Activated CD4-positive, alpha-beta T cell treated with anti-CD3 and anti-CD28 coated beads, Interleukin-2, amount 50 U/mL, for 16 hours (primary cell): ENCODE measurements at regions not wholly inside any gene's neighbourhood (a gene's known extent, or its start where the extent isn't known, plus 50 kb on each side); places are given as distances from the start of the nearest gene placed in this dataset.

Experiments
- DNase-seq: peaks from one replicate; pipeline ENCODE4 v3.0.0-alpha.2; 2020

DNA sequence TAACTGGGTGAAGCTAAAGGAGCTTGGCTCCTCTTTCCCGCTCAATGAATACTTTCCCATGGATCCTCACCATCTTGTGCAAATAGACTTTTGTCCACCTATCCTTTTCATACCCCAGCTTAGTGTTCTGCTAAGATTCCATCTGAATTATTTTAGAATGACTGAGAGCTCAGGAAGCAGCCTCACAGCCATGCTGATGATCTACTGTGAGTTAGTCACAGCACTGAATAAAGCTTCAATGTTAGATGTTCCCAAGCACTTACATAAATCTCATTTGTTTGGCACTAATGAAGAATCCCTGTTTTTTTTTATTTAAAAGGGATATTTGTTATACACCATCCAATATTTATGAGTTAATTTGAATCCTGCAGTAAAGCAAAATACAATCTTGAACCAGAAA is 317.6 kb upstream of the TRPC7 start:
- no peak for DNase-seq

DNA sequence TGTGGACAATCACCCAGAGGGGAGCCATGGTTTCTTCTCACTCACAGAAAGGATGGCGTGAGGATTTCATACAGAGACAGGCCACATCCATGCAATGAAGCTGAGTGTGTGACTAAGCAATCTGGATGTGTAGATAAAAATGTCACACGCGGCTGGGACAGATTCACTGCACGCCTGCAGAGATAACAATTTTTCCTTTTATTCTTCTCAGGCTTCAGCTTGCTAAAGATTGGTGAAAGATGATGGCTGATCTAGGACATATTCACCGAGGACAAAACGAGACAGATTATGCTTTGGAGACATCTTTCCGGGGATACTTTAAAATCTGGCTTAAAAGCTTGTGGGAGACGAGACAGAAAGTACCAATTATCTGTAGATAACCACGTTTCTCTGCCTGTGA is 313.9 kb upstream of the TRPC7 start:
- no peak for DNase-seq

DNA sequence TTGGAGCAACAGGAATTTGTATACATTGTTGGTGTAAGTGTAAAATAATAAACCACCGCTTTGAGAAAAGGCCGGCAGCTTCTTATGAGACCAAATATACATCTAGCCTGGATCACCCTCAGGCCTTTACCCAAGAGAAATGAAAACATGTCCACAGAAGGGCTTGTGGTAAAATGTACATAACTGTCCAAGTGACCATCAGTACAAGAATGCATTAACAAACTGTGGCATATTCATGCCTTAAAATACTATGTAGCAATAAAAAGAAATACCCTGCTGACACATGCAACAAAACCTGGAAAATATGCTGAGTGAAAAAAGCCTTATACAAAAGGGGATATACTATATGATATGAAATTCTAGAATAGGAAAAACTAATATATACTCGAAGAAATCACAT is 311.9 kb upstream of the TRPC7 start:
- DNase-seq = no peak

DNA sequence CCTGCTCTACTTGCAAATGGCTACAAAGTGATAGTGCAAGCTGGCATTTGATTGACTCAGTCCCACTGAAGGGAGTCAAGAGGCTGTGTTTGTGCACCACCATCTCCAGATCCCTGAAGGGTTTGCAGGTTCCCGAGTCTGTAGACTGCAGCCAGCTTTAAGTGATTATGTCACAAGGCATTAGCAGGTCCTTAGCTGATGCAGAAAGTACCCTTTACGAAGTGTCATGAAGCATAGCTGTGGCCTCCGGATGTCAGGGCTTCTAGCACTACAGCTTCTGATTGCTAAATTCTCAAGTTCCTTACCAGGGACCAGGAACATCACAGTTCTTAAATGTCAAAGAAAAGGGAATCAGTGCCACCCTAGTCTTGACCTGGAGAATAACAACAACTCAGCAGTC is 311.3 kb upstream of the TRPC7 start:
- DNase-seq = no peak

DNA sequence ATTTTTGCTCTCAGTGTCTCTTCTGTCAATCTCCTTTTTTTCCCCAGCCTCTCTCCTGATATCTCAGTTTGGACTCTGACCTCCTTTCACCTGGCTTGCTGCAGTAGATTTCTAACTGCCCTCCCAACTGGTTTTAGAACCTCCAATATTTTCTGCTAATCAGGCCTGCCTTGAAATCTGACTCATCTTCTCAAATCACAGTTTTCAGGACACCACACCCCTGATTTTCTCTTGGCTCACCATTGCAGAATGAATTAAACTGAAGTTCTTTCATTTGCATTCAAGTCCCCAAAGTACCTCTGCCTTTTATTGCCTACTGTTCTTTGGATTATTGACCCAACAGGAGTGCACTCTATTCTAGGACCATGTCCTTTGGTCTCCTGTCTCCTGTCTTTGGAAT is 310.4 kb upstream of the TRPC7 start:
- no peak for DNase-seq

DNA sequence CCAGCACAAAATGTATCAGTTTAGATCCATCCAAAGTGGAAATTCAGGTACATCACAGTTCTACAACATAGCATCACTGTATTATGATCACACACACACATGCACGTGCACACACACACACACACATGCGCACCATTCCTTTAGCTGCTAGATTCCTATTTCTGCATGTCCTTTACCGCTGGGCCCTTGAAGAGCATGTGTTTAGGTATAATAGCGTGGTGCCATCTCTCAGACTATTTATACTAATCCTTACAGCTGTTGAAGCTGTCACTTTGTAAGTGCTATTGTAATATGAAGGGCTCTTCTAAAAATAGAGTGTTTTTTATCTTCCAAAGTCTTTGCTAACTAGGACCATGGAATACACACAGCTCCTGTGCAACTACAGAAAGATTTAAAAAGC is 308.8 kb upstream of the TRPC7 start:
- no peak for DNase-seq

DNA sequence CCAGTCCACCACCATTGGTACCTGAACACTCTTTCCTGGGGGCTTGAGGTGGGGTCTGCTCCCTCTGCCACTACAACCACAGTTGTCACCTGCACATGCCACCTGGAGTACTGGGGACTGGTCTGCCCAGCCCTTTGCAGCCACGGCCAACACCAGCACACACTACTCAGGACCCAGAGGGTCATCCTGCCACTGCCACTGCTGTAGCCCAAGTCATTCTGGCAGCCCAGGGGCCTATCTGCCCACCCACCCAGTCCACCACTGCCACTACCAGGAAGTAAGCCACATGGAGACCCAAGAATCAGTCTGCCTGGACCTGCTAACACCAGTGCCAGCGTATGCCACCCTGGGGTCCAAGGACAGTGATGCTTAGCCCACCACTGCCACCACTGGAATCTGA is 302.4 kb upstream of the TRPC7 start:
- DNase-seq = no peak

DNA sequence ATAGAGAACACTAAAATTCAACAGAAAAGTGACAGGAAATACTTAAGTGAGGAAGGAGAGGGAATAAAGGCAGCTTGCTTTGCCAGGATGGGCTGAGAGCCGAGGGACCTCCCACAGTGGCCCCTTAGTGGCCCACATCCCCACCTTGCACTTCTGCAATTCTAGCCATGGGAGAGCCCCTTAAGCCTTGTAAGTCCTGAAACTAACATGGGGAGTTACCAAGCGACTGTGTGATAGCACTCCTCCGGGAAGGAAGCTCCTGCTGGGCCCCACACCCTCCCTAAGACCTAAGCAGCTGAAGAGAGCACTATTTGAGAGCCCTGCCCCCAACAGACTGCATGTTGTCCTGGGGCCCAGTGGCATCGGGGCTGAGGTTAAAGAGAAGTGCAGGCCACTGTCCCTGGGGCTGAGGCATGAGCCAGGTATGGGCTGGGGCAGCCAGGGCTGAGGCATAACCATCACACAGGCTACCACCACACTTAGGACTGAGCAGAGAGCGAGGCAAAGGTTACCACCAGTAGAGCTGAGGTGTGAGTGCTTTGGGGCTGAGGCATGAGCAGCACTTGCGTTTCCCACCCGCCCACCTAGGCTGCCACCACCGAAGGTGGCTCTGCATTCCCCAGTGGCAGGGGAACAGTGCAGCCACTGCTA is 301.8 kb upstream of the TRPC7 start:
- DNase-seq = no peak

DNA sequence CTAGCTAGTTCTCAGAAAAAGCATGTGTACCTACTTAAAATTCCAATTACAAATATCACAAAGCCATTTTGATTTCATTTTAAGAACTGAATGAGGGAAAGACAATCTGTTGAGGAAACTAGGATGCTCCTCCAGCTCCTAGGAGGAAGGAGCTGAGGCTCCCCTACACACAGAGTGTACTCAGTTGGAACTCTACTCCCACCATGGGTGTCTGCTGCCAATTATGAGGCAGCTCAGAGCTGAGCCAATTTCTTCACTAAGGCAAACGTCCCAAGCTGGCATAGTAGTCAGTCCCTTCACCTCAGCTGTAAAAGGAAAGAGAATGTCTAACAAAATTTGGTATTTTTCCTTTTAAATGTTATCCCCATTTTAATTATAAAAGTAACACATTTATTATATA is 300.0 kb upstream of the TRPC7 start:
- DNase-seq = no peak

DNA sequence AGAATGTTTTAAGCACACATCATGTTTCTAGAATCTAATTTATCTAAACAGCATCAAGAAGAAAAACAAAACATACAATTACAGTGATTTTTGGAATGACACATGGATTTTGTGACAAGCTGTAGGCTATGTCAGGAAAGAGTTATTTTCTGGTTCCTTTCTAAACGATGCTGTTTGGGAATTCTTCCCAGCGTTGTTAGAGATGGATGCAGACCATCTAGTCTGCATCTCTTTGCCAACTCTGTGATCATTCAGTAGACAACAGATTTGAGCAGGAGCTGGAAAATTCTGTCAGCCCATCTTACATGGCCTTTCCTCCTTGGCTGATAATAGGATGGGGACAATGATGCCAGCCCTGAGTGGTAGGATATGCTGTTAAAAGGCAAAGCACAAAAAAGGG is 295.7 kb upstream of the TRPC7 start:
- DNase-seq = no peak

DNA sequence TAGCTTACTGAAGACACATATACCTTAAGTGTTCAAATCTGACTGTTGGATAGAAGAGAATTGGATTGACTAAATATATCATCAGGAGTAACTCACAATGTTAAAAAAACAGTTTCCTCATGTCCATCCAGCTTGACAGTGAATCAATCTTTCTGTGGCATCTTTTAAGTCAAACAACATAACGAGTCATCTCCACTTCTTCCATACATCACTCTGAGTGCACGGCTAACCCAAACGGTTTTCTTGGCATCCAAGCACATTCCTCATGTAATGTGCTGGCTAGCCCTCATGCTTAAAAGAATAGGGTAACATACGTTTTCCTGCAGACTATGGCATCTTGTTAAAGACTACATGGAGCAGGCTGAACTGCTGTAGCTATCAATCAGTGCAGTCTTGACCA is 291.5 kb upstream of the TRPC7 start:
- no peak for DNase-seq

DNA sequence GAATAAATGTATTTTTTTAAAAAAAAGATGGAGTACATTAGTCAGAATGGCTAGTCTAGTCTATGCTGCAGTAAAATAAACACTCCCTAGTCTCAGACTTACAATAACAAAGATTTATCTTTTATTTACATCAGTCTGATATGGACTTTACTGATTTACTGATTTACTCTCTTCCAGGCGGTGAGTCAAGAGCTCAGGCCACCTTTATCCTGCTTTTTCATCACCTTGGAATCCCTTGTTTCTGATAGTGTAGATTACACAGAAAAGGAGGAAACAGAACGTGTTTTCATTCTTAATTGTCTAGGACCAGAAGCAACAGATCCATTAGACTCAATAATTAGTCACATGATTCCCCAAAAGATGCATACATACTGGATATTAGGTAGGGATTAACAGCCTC is 290.1 kb upstream of the TRPC7 start:
- DNase-seq = no peak

DNA sequence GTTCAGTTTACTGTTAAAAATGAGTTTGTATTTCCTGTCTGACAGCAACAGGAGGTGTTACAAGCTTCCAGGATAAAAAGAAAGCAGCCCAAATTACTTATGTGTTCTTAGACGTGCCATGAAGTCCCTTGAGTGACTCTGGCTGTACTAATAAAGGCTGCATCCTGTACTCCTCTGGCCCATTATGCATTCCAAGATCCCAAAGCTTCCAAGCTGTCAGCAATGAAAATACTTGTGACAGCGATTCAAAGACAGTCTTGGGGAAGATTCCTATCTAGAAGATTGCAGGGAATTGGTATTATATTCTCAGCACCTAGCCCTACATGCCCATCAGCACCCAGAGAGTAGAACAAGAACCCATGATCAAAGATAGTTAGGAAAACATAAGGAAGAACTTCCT is 281.6 kb upstream of the TRPC7 start:
- DNase-seq = no peak

DNA sequence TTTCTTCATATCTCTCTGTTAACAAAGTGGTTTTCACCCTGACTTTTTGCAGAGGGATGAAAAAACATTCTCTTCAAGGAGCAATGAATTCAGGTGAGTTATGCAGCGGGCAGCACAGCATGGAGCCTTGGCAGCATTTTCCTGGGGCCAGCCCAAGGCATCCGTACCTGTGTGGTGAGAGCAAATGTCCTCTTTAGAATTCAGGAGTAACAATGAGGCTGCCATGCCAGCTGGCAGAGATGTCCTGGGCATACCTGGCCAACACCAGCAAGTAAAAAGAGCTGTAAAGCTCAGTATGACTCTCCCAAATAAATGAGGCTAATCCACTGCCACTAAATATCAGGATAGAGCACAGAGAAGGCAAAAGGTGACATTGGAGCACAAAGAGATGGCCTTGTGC is 277.6 kb upstream of the TRPC7 start:
- no peak for DNase-seq

DNA sequence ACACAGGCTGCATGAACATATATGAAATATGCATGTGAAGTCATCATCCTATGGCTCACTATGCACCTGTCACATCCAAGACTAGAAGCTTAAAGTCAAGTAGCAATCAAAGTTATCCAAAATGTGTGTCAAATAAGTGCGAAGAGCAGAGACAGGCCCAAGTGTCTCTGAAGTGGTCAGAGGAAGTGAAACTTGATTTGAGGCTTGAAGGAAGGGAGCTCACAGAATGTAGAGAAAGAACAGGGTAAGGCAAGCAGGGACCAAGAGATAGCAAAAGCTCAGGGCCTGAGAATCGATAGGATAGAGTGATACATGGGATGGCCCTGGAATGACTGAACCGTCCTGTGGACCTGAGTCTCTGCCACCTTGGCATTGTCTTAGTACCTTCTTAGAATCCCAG is 274.3 kb upstream of the TRPC7 start:
- no peak for DNase-seq

DNA sequence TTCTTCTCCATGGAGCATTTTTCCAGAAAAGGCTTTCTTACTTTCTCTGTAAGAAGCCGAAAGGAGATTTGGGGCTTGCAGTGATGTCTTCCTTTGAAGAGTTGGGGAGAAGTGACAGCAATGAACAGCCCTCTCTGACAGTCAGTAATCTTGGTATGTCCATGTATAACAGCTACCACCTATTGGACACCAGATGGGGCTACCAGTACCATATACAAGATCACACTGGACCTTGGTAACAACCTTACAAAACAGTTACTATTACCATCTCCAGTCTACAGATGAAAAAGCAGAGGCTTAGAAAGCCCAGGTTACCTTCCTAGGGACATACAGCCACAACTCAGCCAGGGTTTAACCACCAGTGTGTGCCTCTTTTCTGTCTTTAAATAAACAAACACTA is 272.7 kb upstream of the TRPC7 start:
- DNase-seq = no peak

DNA sequence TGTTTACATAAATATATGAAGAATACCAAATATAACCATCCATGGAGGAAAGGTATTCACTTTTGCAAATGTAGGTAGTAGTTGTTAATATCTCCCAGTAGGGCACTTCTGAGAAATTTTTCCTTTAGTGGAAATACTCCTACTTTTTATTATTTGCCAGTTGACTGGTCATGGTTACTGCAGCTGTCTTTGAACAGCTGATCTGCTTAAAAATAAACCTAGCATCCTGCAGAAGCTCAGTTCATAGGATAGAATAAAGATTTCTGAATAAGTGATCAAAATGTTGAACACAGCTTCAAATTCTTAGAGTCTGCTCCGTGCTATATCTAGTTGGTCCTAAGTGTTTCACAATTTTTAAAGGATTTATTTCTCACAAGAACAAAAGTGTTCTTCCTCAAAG is 270.7 kb upstream of the TRPC7 start:
- no peak for DNase-seq

DNA sequence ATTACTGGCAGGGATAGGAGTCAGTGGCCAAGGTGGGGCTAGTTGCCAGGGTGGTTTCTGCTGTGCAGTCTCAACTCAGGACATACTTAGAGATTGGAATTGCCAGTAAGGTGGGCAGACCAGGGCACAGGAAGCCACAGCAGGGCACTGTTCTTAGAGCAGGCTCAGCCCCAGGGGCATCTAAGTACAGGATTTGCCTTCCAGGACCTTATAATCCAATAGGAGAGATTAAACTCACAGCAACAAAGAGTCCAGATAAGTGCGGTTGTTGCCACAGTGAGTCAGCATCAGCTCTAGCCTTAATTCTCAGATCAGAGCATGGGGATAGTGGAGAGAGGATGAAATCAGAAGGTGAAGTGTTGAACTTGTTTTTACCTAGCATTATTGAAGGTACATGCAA is 265.8 kb upstream of the TRPC7 start:
- DNase-seq = no peak

DNA sequence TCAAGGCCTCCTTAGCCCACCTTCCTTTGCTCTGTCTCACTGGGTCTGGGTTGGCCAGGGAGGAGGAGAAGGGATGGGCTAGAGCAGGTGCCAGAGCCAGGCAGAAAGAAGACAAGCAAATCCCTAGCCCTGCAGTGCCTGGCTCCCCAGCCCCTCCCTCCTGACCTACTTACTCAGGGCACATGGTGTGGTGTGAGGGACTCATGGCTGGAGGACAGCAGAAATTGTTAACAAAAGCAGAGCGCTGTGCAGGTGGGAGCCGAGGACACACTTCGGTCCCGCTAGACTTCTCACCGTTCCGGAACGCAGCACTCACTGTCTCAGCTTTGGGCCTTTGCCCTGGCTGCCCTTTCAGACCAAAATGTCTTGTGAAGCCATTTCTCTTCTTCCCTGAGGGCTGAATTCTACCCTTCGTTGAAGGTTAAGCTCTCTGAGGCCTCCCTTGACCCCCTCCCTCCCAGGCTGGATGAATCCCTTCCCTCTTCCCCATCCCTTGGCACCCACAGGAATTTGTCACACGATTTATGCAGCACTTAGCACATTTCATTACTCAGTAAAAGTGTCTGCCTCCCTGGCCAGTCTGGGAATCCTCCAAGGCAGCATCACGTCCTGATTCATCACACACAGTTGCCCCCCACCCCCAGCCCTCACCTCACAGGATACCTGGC is 263.9 kb upstream of the TRPC7 start:
- no peak for DNase-seq

DNA sequence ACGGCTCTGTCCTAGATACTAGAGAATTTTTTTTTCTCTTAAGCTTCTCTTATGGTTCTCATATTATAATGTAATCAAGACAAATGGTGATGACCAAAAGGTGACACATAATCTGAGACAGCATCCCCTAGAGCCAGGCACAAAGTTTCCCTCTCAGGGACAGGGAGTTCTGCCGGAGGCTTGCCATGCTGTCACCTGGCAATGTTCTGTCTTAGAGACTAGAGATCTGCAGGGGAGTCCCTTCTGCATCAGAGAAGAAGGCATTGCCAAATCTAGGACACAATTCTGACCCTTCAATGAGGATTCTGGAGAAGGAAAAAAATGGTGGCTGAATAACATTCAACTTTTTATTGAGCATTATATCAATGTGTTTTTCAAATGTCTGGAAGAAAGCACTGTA is 261.2 kb upstream of the TRPC7 start:
- no peak for DNase-seq

DNA sequence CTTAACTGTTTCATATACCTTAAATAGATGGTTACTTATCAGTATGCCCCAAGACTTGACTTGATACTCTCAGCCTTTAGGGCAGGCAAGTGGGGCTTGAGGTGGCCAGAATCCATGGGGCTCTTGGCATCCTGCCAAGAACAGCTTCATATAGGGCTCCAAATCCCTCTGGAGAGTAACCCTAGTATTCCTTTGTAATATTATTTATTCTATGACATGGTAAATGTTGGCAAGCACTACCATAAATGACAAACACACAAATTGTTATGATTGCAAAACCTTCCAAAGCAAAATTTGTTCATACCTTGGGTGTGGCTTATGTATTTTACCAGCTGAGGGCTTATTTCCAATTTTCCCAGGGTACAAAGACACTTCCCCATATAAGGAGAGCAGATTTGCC is 257.4 kb upstream of the TRPC7 start:
- DNase-seq = no peak

DNA sequence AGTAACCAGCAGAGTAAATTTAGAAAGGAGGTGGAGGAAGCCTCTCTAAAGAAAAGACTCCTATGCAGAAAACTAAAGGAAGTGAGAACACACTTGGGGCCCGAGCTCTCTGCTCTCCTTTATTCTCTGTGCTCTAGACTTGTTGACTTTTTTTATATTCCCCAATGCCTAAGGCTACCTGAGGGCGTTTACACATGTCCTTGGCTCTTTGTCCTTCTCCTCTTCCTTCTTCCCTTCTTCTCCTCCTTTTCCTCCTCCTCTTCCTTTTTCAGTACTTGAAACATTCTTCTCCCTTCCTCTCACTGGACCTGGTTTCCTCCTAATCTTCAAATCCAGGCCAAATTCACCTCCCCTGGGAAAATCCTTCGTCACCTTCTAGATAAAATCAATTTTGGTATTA is 256.4 kb upstream of the TRPC7 start:
- DNase-seq = no peak

DNA sequence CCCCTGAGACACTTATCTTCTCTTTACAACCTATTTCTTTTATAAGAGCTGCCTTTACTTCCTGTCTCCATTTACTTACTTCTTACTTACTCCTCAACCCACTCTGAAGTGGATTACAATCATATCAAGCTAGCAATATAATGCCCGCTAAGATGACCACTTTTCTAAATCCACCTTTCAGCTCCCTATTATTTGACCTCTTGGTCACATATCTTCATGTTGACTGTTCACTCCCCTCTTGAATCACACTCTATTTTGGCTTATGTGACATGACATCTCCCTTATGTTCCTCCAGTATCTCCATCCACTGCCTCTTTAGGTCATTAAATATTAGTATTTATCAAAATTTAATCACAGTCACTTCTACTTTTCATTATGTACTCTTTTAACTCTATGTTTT is 255.3 kb upstream of the TRPC7 start:
- DNase-seq = no peak

DNA sequence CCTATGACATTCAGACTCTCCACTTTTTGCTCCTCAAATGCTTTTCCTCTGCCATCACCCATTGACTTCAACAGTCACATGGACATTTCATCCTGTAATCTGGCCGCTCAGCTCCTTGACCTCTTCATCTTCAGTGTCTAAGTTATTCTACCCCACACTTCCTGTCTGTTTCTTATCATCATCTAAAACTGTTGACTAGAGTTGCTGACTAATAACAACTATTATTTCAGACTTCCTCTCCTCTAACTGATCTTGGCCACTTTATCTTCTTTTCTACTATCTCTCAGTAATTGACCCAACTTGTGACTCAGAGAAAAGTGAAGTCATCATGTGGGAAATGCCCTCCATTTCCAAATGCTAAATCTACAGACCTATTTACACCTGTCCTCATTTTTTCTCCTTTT is 254.7 kb upstream of the TRPC7 start:
- peak; percentile 1 for DNase-seq

DNA sequence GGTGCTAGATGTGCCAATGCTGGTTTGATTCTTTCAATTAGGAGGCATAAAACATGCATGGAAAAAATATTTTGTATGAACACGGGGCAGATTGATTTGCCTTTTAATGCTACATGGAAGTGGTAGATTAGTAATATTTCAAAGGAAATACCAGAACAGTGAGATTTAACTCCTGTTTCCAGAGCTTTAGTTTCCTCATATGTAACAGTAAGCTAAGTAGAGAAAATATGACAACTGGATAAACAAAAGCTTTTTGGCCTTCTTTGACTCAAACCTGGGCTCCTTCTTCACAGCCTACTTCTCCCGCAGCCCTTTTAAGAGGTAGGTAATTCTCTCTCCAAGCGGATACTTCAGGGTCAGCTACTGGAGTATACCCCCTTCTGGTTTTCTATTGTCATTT is 254.2 kb upstream of the TRPC7 start:
- no peak for DNase-seq
